ENCODE measurements at regions not wholly inside any gene's neighbourhood (a gene's known extent, or its start where the extent isn't known, plus 50 kb on each side); places are given as distances from the start of the nearest gene placed in this dataset.

GRCh38 chr11:92696076-92696475 is 273.4 kb upstream of the MTNR1B start:
- WGBS (ENCODE audit: extremely low coverage, insufficient read length, low lambda C conversion rate): no CpG with 5 or more reads among the region's 1 CpG

More at GRCh38 chr11:92696076-92696475, 273.4 kb upstream of the MTNR1B start:
- TF ChIP-seq, protein P1, sequence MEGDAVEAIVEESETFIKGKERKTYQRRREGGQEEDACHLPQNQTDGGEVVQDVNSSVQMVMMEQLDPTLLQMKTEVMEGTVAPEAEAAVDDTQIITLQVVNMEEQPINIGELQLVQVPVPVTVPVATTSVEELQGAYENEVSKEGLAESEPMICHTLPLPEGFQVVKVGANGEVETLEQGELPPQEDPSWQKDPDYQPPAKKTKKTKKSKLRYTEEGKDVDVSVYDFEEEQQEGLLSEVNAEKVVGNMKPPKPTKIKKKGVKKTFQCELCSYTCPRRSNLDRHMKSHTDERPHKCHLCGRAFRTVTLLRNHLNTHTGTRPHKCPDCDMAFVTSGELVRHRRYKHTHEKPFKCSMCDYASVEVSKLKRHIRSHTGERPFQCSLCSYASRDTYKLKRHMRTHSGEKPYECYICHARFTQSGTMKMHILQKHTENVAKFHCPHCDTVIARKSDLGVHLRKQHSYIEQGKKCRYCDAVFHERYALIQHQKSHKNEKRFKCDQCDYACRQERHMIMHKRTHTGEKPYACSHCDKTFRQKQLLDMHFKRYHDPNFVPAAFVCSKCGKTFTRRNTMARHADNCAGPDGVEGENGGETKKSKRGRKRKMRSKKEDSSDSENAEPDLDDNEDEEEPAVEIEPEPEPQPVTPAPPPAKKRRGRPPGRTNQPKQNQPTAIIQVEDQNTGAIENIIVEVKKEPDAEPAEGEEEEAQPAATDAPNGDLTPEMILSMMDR (conservative IDR thresholded peaks at IDR 0.05): no peak
- Histone ChIP-seq H3K56ac (ENCODE audit: insufficient read length, low read depth, low read length) (no peak overlapping the region), H2AFZ (ENCODE audit: low read length) (no peak overlapping the region), H3K27ac (ENCODE audit: insufficient read length, low read depth, low read length) (no peak overlapping the region), H2BK120ac (ENCODE audit: low read depth, low read length, poor library complexity, severe bottlenecking) (no peak overlapping the region), H3K23me2 (ENCODE audit: insufficient read length, low read depth, low read length, poor library complexity, severe bottlenecking) (no peaks in the 10 kb centered on the region), H2BK12ac (ENCODE audit: insufficient read length, low read depth, low read length) (no peak overlapping the region), H3K23ac (ENCODE audit: insufficient read length, low read depth, low read length) (no peak overlapping the region), H4K8ac (replicated peaks; ENCODE audit: insufficient read length, low read depth, low read length) (no peak overlapping the region), H3K4me2 (ENCODE audit: insufficient read depth, insufficient read length, low read length) (no peak overlapping the region), H3K79me1 (ENCODE audit: insufficient read depth, low read depth, low read length, poor library complexity, severe bottlenecking) (no peaks in the 10 kb centered on the region), H3K4me1 (ENCODE audit: insufficient read depth, low read length) (no peaks in the 10 kb centered on the region), H2AK5ac (ENCODE audit: insufficient read length, low read length) (no peak overlapping the region), H3T11ph (ENCODE audit: low read length) (no peak overlapping the region), H4K5ac (ENCODE audit: insufficient read length, low read depth, low read length) (no peak overlapping the region), H2BK15ac (ENCODE audit: low read depth, low read length) (no peak overlapping the region), H4K20me1 (ENCODE audit: control insufficient read depth, insufficient read depth, insufficient read length) (no peaks in the 10 kb centered on the region), H3K79me2 (ENCODE audit: insufficient read depth, low read length) (no peaks in the 10 kb centered on the region), H3K9ac (ENCODE audit: extremely low read depth, insufficient read length, low read length) (no peak overlapping the region), H3K18ac (ENCODE audit: insufficient read length, low read depth, low read length) (no peak overlapping the region), H2BK5ac (ENCODE audit: insufficient read length, low read length) (no peak overlapping the region), H3K14ac (ENCODE audit: insufficient read depth, low read length) (no peak overlapping the region), H3K27me3 (ENCODE audit: insufficient read depth, low read length) (no peaks in the 10 kb centered on the region), H4K91ac (ENCODE audit: insufficient read length, low read depth, low read length) (no peak overlapping the region), H3K4ac (ENCODE audit: low read depth, low read length) (no peak overlapping the region), H2BK20ac (ENCODE audit: low read depth, low read length, poor library complexity, severe bottlenecking) (no peak overlapping the region), H3K9me3 (ENCODE audit: control insufficient read depth, low read depth, low read length) (no peaks in the 10 kb centered on the region)
- H3K27me3 Mint-ChIP-seq (ENCODE audit: low read depth): no peaks in the 10 kb centered on the region
- peak overlapping the region in 1 of 3 experiments; percentile 49; a peak in 1 of 7 replicates for H3K27ac Mint-ChIP-seq
- no peaks in the 10 kb centered on the region for H3K36me3 Mint-ChIP-seq (ENCODE audit: insufficient read depth in 1 of 3, low read depth in 3 of 3)
- H3K9me3 Mint-ChIP-seq: no peaks in the 10 kb centered on the region
- 0 out of 4 replicates have a peak, but pooled peaks cover 0 to 3% of the 10 kb centered on the region in 2 experiments for H3K4me1 Mint-ChIP-seq
- no peak for DNase-seq
- no peak overlapping the region for H3K4me3 Mint-ChIP-seq
